Inflammatory macrophage treated with lipopolysaccharide for 1 hour (primary cell): ENCODE measurements at regions not wholly inside any gene's neighbourhood (a gene's known extent, or its start where the extent isn't known, plus 50 kb on each side); places are given as distances from the start of the nearest gene placed in this dataset.

Experiments used
- DNase-seq, 2 donors: peaks; one replicate each; pipeline ENCODE4 v3.0.0-alpha.2; 2020 to 2022

GRCh38 chr13:64849196-64849595 lies 2380.9 kb downstream of the PCDH9 start:
- DNase-seq, result no peak

GRCh38 chr13:64847767-64848166 lies 2382.4 kb downstream of the PCDH9 start:
- no peak for DNase-seq

DNA sequence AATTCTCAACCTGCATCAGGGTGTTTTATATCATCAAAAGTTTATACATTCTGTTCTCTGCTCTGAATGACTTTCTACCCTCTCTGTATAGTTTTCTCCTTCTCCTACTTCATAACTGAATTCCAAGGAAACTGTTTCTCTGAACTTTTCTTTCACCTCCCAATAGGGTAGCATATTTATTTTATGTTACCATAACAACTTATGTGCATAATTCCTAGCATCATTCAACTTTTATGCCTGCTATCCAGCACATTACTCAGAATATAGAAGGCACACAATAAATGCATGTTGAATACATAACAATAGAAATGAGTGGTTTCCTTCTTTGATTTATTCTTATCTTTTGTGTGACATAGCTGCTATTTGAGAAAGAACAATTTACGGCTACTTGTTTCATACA lies 2385.0 kb downstream of the PCDH9 start:
- DNase-seq, result no peak

- no peak for DNase-seq
These were observed 2411.1 kb downstream of the PCDH9 start for GRCh38 chr13:64819081-64819480.

GRCh38 chr13:64817691-64818090 lies 2412.4 kb downstream of the PCDH9 start:
- no peak for DNase-seq

GRCh38 chr13:64810750-64811149 lies 2419.4 kb downstream of the PCDH9 start:
- DNase-seq, result no peak

DNA sequence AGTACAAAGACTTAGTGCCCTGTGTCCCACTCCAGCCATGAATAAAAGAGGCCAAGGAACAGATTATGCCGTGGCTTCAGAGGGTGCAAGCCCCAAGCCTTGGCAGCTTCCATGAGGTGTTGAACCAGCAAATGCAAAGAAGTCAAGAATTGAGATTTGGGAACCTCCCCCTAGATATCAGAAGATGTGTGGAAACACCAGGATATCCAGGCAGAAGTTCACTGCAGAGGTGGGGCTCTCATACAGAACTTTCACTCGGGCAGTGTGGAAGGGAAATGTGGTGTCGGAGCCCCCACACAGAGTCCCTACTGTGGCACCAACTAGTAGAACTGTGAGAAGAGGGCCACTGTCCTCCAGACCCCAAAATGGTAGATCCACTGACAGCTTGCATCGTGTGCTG lies 2421.4 kb downstream of the PCDH9 start:
- no peak for DNase-seq

DNA sequence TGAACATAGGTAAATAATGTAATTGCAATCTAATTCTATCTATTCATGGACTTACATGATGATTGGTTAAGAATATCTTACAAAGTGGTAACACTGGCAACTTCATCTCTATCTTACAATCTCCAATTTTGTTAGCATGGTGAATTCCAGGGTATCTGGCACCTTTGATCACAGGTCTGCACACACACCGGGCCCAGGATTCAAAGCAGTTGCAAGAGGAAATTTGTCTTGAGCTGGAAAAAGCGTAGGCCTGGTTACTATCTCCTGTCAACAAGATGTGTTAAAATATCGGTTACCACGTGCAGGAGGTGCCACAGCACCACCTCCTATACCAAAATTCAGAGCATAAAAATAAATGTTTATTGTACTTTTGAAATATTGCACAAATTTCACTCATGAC lies 2428.4 kb downstream of the PCDH9 start:
- no peak for DNase-seq

- no peak for DNase-seq
These were observed 2431.7 kb downstream of the PCDH9 start for GRCh38 chr13:64798422-64798821.

- no peak for DNase-seq
These were observed 2436.5 kb downstream of the PCDH9 start for GRCh38 chr13:64793592-64793991.

- no peak for DNase-seq
These were observed 2437.0 kb downstream of the PCDH9 start for GRCh38 chr13:64793131-64793530.

GRCh38 chr13:64791373-64791772 lies 2438.8 kb downstream of the PCDH9 start:
- no peak for DNase-seq

DNA sequence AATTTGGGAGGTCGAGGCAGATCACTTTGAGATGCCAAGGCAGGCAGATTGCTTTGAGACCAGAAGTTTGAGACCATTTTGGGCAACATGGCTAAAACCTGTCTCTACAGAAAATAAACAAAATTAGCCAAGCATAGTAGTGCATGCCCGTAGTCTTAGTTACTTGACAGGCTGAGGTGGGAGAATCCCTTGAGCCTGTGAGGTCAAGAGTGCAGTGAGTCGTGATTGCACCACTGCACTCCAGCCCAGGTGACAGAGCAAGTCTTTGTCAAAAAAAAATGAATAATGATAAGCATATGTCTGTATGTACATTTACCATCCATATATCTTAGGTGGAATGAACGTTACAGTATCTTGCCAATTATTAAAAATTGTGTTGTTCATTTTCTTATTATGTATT lies 2447.7 kb downstream of the PCDH9 start:
- no peak for DNase-seq

DNA sequence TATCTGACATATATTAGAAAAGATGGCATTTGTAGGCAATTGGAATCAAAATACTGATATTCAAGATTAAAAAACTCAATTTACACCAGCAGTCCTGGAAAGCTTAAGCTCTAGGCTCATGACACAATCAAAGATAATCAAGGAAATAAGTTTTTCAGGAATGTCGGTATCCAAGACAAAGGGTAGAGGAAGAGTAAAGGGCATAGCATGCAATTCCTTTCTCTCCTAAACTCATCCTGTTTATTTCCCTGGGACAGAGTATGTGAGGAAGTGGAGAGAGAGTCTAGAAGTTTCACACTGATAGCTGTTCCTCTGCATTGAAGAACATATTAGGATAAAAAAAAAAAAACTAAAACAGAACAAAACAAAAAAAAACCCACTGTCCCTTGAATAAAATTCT lies 2452.1 kb downstream of the PCDH9 start:
- no peak for DNase-seq

- DNase-seq, result no peak
These were observed 2455.2 kb downstream of the PCDH9 start for GRCh38 chr13:64774915-64775314.

- no peak for DNase-seq
These were observed 2459.4 kb downstream of the PCDH9 start for GRCh38 chr13:64770743-64771142.

- no peak for DNase-seq
These were observed 2463.1 kb downstream of the PCDH9 start for GRCh38 chr13:64767054-64767453.

GRCh38 chr13:64765636-64766035 lies 2464.5 kb downstream of the PCDH9 start:
- DNase-seq, result no peak

GRCh38 chr13:64758521-64759244 lies 2471.5 kb downstream of the PCDH9 start:
- no peak for DNase-seq

DNA sequence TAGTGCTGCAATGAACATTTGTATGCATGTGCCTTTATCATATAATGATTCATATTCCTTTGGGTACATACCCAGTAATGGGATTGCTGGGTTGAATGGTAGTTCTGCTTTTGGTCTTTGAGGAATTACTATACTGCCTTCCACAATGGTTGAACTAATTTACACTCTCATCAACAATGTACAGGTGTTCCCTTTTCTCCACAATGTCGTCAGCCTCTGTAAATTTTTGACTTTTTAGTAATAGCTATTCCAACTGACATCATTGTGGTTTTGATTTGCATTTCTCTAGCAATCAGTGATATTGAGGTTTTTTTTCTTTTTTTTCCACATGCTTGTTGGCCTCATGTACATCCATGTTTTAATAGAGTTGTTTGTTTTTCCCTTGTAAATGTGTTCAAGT lies 2473.5 kb downstream of the PCDH9 start:
- DNase-seq, result no peak

DNA sequence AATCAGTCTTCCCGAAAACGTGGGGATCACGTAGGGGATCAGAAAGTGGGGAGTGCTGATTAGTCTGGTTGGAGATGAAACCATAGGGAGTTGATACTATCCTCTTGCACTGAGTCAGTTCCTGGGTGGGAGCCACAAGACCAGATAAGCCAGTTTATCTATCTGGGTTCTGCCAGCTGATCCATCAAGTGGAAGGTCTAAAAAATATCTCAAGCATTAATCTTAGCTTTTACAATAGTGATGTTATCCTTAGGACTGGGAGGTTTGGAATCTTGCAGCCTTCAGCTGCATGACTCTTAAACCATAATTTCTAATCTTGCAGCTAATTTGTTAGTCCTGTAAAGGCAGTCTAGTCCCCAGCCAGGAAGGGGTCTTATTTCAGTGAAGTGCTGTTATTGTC lies 2474.2 kb downstream of the PCDH9 start:
- DNase-seq, result no peak

GRCh38 chr13:64753233-64754000 lies 2476.7 kb downstream of the PCDH9 start:
- DNase-seq, result no peak

GRCh38 chr13:64749301-64749700 lies 2480.8 kb downstream of the PCDH9 start:
- no peak for DNase-seq

DNA sequence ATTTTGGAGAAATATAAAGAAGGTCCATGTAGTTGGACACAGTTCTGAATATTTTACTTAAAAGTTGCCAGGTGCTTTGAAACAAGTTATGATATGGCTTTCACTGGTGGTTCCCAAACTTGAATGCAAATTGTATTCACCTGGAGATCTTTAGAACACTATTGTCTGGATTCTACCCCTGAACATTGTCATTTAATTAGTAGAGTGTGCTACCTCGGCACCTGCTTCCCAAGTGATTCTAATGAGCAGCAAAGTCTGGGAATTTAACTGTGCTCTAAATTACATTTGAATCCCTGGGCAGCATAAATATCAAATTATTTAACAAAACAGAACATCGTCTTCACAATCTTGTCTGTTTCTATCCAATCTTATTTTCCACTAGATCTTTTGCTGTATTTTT lies 2483.3 kb downstream of the PCDH9 start:
- DNase-seq, result no peak

DNA sequence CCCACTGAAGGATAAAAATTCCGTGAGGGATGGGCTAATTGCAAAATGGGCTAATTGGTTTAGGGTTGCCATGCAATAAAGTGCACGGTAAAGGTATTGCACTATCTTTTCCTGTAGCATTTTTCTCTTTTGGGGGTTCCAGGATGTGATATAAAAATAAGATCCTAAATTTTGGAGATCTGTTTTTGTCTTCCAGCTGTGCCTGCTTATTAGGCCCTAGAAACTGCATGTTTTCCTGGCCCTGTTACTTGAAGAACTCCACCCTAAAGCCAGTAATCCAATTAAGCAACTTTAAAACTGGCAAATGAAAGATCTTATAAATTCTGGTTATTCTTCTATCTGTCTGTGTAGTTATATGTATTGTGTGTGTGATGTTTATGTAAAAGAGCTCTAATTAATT lies 2489.6 kb downstream of the PCDH9 start:
- no peak for DNase-seq
